Neutrophil (primary cell): ENCODE measurements at regions not wholly inside any gene's neighbourhood (a gene's known extent, or its start where the extent isn't known, plus 50 kb on each side); places are given as distances from the start of the nearest gene placed in this dataset.

Experiments
- H3K27ac ChIP-seq: fragments of 200-600 bp; sonication (generic); 2 replicates; pipeline ENCODE4 v1.5.1; 2016; ENCODE audit warnings: mild to moderate bottlenecking, moderate library complexity
- H3K27me3 ChIP-seq: fragments of 200-600 bp; sonication (generic); 2 replicates; pipeline ENCODE4 v1.6.0; 2016; ENCODE audit warnings: mild to moderate bottlenecking
- H3K36me3 ChIP-seq: fragments of 200-600 bp; sonication (generic); 2 replicates; pipeline ENCODE4 v1.5.1; 2017
- H3K4me1 ChIP-seq, 2 experiments: fragments of 200-600 bp in 1 of 2; sonication (generic) in 1 of 2; 1 replicate in 1 of 2; 2 replicates in 1 of 2; pipeline versions ENCODE4 v1.5.1 to v1.6.1; 2013 to 2016; ENCODE audit warnings: low read depth in 1 of 2, low read length in 1 of 2, mild to moderate bottlenecking in 1 of 2, moderate library complexity in 1 of 2; ENCODE audit not compliant: control insufficient read depth in 1 of 2, insufficient read depth in 1 of 2
- H3K4me3 ChIP-seq, 2 experiments: fragments of 200-600 bp in 1 of 2; sonication (generic) in 1 of 2; 1 replicate in 1 of 2; 2 replicates in 1 of 2; pipeline ENCODE4 v1.5.1; 2013 to 2016; ENCODE audit warnings: low read depth in 1 of 2, low read length in 1 of 2, mild to moderate bottlenecking in 1 of 2, moderate library complexity in 1 of 2
- H3K9me3 ChIP-seq: fragments of 200-600 bp; sonication (generic); 2 replicates; pipeline ENCODE4 v1.5.1; 2016
- TF ChIP-seq, protein P1 (sequence below): fragments of 200-600 bp; sonication (generic); IDR thresholded peaks from 2 replicates; pipeline ENCODE4 v1.5.1; 2016; ENCODE audit warnings: antibody characterized with exemption

DNA sequence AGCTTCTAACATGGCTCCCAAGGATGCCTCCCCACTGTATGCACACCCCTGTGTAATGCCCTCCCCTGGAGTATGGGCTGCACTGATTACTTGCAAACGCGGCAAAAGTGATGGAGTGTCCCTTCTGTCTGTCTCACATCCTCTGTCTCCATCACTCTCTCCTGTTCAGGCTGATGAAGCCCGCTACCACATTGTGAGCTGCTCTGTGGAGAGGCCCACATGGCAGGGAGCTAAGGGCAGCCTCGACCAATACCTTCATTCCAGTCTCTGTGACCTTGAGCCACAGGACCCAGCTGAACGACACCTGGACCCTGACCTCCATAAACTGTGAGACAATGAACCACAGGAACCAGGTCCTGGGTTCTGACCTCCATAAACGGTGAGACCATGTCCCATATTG is 154.1 kb upstream of the ETV3 start:
- Histone ChIP-seq H3K27me3 (no peaks in the 10 kb centered on the region), H3K36me3 (no peaks in the 10 kb centered on the region), H3K27ac (no peak overlapping the region), H3K4me3 (no peak overlapping the region), H3K9me3 (no peaks in the 10 kb centered on the region), H3K4me1 (no peaks in the 10 kb centered on the region)
- TF ChIP-seq, protein P1, sequence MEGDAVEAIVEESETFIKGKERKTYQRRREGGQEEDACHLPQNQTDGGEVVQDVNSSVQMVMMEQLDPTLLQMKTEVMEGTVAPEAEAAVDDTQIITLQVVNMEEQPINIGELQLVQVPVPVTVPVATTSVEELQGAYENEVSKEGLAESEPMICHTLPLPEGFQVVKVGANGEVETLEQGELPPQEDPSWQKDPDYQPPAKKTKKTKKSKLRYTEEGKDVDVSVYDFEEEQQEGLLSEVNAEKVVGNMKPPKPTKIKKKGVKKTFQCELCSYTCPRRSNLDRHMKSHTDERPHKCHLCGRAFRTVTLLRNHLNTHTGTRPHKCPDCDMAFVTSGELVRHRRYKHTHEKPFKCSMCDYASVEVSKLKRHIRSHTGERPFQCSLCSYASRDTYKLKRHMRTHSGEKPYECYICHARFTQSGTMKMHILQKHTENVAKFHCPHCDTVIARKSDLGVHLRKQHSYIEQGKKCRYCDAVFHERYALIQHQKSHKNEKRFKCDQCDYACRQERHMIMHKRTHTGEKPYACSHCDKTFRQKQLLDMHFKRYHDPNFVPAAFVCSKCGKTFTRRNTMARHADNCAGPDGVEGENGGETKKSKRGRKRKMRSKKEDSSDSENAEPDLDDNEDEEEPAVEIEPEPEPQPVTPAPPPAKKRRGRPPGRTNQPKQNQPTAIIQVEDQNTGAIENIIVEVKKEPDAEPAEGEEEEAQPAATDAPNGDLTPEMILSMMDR: no peak

DNA sequence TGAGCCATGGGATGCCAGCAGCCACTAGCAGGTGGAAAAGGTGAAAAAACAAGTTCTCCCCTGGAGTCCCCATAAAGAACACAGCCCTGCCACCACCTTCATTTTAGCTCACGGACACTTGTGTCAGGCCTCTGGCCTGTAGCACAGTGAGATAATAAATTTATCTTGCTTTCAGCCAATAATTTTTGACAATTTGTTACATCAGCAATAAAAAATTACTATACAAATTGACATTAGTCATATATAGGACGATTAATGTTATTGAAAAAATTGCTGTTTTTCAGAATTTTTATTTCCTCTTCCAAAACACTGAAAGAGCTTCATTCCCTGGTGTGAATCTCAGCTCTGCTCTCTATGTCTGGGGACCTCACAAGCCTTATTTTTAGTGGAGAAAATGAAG is 152.9 kb upstream of the ETV3 start:
- H3K4me1 ChIP-seq: no peaks in the 10 kb centered on the region
- no peak overlapping the region for H3K27ac ChIP-seq
- TF ChIP-seq, protein P1: no peak
- no peaks in the 10 kb centered on the region for H3K27me3 ChIP-seq
- H3K9me3 ChIP-seq: no peaks in the 10 kb centered on the region
- H3K36me3 ChIP-seq: no peaks in the 10 kb centered on the region
- no peak overlapping the region for H3K4me3 ChIP-seq

DNA sequence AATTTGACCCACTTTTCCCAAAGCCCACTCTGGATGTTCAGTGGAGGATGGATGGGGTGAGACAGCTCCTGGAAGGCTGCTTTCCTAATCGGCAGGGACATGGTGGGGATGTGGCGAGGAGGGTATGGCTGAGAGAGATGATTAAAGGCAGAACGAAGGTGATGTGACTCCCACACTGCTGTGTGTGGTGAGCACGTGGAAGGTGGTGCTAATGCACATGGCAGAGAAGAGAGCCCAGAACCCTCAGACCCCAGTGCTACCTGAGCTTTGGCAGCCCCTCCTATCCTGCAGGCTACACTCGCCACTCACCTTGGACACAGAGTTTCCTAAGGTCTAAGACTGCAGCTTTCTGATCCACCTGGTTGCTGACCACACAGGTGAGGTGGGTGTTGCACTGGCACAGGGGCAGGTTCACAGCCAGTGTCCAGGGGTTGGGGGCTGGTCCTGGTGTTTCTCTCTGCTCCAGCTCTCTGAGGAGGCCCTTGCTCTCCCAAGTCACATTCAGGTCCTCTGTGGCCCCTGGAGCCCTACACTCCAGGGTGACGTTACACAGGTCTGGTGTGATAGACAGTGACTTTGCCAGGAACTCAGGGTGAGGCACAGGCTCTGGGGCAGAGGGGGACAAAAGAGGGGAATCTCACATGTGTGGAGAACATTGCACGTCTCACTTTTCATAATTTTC is 151.4 kb upstream of the ETV3 start:
- TF ChIP-seq, protein P1: no peak
- H3K27ac ChIP-seq: no peak overlapping the region
- H3K27me3 ChIP-seq: no peaks in the 10 kb centered on the region
- H3K4me1 ChIP-seq: no peaks in the 10 kb centered on the region
- no peak overlapping the region for H3K4me3 ChIP-seq
- H3K9me3 ChIP-seq: no peaks in the 10 kb centered on the region
- no peaks in the 10 kb centered on the region for H3K36me3 ChIP-seq

DNA sequence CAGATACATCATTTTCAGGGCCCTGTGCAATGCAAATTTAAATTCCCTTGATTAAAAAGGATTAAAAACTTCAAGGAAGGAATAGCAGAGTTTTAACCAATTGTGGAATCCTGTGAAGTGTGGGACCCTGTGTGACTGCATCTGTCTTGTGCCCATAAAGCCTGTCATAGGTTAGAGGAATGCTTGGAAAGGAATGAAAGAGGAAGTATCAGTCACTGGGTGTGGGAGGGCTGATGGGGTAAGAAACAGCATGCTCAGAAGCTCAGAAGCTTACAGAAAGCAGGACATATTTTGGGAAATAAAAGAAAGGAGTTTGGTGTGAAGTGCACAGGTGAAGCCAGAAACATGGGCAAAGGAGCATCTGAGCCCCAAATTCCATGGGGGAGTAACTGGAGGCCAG is 150.8 kb upstream of the ETV3 start:
- Histone ChIP-seq H3K4me1 (no peaks in the 10 kb centered on the region), H3K27ac (no peak overlapping the region), H3K27me3 (no peaks in the 10 kb centered on the region)

GRCh38 chr1:157288492-157288891 is 150.3 kb upstream of the ETV3 start:
- no peak overlapping the region for H3K4me3 ChIP-seq

More for the DNA sequence above, 150.8 kb upstream of the ETV3 start:
- Histone ChIP-seq H3K9me3 (no peaks in the 10 kb centered on the region), H3K36me3 (no peaks in the 10 kb centered on the region), H3K4me3 (no peak overlapping the region)
- TF ChIP-seq, protein P1: no peak

More at GRCh38 chr1:157288492-157288891, 150.3 kb upstream of the ETV3 start:
- Histone ChIP-seq H3K9me3 (no peaks in the 10 kb centered on the region), H3K27me3 (no peaks in the 10 kb centered on the region), H3K27ac (no peak overlapping the region), H3K4me1 (no peaks in the 10 kb centered on the region), H3K36me3 (no peaks in the 10 kb centered on the region)
- TF ChIP-seq, protein P1: no peak
